ENCODE measurements at regions not wholly inside any gene's neighbourhood (a gene's known extent, or its start where the extent isn't known, plus 50 kb on each side); places are given as distances from the start of the nearest gene placed in this dataset.

DNA sequence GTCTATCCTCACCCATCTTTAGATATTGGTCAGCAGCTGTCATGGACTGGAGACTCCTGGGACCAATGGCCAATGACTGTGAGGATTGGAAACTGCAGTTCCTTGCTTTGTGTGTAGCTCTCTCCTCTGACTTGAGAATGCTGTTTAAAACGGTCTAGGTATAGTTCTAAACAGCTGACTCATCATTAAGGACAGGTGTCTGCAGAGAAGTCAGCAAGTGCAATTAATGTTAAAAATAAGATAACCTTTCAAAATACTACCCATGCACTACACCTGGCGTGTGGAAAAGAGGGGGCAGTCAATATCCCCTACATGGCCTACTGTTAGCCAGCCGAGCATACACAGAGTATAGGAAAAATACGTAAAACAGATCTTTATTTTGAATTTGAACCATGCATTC is 115.4 kb upstream of the TAB2 start:
- TF ChIP-seq, protein P1, sequence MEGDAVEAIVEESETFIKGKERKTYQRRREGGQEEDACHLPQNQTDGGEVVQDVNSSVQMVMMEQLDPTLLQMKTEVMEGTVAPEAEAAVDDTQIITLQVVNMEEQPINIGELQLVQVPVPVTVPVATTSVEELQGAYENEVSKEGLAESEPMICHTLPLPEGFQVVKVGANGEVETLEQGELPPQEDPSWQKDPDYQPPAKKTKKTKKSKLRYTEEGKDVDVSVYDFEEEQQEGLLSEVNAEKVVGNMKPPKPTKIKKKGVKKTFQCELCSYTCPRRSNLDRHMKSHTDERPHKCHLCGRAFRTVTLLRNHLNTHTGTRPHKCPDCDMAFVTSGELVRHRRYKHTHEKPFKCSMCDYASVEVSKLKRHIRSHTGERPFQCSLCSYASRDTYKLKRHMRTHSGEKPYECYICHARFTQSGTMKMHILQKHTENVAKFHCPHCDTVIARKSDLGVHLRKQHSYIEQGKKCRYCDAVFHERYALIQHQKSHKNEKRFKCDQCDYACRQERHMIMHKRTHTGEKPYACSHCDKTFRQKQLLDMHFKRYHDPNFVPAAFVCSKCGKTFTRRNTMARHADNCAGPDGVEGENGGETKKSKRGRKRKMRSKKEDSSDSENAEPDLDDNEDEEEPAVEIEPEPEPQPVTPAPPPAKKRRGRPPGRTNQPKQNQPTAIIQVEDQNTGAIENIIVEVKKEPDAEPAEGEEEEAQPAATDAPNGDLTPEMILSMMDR (conservative IDR thresholded peaks at IDR 0.05; ENCODE audit: low read depth, low read length), result no peak
- TF ChIP-seq EZH2 (IDR thresholded peaks at IDR 0.05; ENCODE audit: borderline replicate concordance, low read depth, low read length, poor library complexity, severe bottlenecking), result no peak
